ENCODE measurements at regions not wholly inside any gene's neighbourhood (a gene's known extent, or its start where the extent isn't known, plus 50 kb on each side); places are given as distances from the start of the nearest gene placed in this dataset.
A peak's percentile ranks its signal among the peaks of the same experiment; 100 is the strongest.
"Not testable (repeated sequence)": the region's sequence is repeated elsewhere in the genome, so short reads cannot be mapped to it uniquely, and the experiment has no call there.

DNA sequence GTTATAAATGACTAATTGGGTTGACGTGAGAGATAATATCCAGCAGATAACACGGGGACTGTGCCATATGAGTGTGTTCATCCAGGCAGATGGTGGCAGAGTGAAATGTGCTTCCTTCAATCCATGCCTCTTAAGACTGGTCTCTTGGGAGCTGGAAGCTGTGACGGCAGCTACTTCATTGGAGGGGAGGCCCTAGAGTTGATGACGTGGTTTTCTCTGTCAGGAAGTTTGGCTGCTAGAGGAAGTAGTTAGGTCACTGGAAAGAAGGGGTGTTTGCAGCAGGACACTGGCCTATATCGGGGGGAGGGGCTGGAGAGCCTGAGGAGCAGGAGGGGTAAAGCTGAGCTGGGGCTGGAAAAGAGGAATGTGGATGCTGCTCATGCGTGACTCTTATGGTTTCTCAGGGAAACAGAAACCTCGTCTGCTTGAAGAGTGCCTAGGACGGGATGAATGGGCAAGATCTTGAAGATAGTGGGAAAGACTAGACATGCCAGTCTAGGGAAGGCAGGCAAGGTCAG is 3051.6 kb downstream of the RPIA start:
- DNase-seq (ENCODE audit: low read depth); H3K4me3 ChIP-seq (ENCODE audit: low read depth, low read length): not testable (repeated sequence)

DNA sequence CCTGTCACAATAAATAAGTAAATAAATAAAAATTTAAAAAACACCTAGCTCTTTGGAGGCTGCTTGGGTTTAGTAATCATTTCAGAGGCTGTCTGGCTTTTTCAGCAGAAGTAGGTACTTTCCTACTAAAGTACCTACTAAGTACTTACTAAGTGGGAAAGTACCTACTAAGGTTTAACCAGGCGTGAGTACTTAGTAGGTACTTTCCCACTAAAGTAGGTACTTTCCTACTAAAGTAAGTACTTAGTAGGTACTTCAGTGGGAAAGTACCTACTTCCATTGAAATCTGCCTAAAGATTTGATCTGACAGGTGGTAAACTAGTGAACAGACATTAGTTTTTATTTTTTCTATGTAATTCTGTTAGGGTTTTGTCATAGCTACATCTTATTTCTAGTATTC is 3052.4 kb downstream of the RPIA start:
- DNase-seq (ENCODE audit: low read depth): not testable (repeated sequence)

DNA sequence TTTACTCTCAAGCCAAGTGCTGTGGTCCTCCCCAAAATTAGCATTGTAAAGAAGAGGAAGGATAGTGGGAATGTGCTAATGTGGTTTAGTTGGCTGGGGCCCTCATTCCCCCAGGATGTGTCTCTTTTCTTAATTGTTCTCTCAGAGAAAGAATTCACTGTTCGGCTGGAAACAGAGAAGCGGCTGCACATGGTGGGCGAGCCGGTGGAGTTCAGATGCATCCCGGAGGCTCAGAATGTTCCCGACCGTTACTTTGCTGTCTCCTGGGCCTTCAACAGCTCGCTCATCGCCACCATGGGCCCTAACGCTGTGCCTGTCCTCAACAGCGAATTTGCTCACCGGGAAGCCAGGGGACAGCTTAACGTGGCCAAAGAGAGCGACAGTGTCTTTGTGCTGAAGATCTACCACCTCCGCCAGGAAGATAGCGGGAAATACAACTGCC is 3053.2 kb downstream of the RPIA start:
- DNase-seq (ENCODE audit: low read depth); H3K4me3 ChIP-seq (ENCODE audit: low read depth, low read length): not testable (repeated sequence)

More for the DNA sequence above, 3052.4 kb downstream of the RPIA start:
- not testable (repeated sequence) for H3K4me3 ChIP-seq (ENCODE audit: low read depth, low read length)

DNA sequence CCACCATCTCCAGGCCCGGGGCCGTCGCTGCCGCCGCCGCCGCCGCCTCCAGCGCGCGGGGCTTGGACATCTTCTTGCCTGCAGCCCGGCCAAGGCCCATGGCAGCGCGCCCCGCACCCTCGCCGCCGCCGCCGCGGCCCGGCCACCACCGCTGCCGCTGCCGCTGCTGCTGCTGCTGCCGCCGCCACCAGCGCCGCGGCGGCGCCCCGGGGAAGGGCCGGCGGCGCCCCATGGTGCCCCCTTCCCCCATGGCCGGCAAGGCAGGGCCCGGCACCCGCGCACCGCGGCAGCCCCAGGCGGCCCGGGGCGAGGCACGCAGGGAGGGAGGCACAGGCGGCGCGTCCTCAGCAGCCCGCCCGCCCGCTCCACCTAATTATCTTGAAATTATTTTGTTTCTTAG is 3057.4 kb downstream of the RPIA start:
- no peak for DNase-seq (ENCODE audit: low read depth)

DNA sequence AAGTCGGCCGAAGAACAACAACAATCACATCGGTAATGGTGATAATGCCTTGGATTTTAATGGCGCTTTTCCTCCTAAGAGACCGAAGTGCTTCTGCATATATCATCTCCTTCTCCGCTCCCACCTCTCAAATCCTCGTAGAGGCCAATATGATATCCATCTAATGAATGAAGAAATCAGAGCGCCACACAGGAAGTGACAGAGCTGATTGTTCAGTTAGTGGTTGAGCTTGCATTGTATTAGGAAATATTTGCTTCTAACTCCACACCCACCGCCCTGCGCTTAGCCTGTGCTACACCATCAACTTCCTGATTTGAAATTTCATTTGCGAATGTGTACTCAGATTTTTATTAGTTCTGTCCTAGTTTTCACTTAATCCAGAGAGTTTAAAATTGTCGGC is 3058.2 kb downstream of the RPIA start:
- not testable (repeated sequence) for DNase-seq (ENCODE audit: low read depth); H3K4me3 ChIP-seq (ENCODE audit: low read depth, low read length)

More for the DNA sequence above, 3057.4 kb downstream of the RPIA start:
- H3K4me3 ChIP-seq (ENCODE audit: low read depth, low read length): no peak overlapping the region
- TF ChIP-seq, protein P1, sequence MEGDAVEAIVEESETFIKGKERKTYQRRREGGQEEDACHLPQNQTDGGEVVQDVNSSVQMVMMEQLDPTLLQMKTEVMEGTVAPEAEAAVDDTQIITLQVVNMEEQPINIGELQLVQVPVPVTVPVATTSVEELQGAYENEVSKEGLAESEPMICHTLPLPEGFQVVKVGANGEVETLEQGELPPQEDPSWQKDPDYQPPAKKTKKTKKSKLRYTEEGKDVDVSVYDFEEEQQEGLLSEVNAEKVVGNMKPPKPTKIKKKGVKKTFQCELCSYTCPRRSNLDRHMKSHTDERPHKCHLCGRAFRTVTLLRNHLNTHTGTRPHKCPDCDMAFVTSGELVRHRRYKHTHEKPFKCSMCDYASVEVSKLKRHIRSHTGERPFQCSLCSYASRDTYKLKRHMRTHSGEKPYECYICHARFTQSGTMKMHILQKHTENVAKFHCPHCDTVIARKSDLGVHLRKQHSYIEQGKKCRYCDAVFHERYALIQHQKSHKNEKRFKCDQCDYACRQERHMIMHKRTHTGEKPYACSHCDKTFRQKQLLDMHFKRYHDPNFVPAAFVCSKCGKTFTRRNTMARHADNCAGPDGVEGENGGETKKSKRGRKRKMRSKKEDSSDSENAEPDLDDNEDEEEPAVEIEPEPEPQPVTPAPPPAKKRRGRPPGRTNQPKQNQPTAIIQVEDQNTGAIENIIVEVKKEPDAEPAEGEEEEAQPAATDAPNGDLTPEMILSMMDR (IDR thresholded peaks at IDR 0.05; ENCODE audit: insufficient read depth, low read length): no peak

DNA sequence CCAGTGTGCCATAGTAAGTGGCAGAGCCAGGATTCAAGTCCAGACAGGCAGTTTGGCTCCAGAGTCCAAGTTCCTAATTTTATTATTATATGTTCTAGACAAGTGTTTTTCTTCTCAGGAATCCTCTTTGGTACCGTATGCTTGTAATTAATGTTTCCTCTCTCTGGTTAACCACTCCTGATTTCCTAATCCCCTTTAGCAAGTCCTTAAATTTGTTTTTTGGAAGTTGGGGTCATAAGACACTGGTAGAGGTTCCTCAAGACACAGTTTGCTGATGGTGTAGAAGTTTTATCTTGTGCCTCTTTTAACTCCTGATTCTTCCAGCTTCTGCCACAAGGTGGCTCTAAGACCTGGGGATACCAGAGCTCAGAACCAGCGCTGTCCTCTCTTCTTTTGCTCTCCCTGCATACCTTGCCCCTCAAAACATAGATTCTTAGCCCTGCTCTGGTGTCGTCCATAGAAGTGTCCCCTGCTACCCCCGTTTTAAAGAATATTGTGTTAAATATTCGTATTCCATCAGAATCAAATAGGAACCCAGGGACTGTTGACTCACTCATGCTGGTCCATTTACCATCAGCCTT is 3068.0 kb downstream of the RPIA start:
- not testable (repeated sequence) for H3K4me3 ChIP-seq (ENCODE audit: low read depth, low read length); DNase-seq (ENCODE audit: low read depth)

DNA sequence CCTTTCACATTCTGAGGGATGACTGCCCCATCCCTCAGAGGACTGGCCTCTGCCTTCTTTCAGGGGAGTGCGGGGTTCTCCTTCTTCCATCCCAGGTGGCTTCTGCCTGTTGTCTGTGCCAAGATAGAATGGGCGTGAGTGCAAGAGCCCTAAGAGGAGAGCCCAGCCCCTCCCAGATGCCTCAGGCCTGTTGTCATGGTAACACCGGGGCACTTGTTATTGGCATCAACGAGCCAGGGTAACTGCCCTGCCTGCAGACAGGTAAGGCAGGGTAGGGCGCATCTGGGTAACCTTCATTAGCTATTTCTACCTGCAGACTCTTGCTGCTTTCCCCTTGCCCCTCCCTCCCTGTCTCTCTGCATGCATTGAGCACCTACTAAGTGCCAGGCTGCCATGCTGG is 3069.2 kb downstream of the RPIA start:
- not testable (repeated sequence) for H3K4me3 ChIP-seq (ENCODE audit: low read depth, low read length); DNase-seq (ENCODE audit: low read depth)

DNA sequence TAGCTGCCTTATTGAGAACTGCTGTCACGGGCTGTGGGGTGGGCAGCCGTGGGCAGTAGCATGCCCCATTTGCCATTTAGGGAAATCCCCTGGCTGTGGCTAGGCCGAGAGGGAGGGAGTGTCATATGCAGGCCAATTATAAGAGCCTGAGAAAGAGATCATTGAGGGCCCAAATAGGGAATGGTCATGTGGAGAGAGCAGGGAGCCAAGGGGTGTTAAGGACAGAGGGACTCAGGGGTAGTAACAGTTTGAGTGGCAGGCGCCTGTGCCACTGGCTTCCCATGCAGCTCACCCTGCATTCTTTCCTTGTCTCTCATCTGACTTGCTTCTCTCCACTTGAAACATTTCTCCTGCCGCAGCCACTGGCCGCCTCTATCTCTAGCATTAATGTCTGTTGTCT is 3070.8 kb downstream of the RPIA start:
- DNase-seq (ENCODE audit: low read depth); H3K4me3 ChIP-seq (ENCODE audit: low read depth, low read length): not testable (repeated sequence)

DNA sequence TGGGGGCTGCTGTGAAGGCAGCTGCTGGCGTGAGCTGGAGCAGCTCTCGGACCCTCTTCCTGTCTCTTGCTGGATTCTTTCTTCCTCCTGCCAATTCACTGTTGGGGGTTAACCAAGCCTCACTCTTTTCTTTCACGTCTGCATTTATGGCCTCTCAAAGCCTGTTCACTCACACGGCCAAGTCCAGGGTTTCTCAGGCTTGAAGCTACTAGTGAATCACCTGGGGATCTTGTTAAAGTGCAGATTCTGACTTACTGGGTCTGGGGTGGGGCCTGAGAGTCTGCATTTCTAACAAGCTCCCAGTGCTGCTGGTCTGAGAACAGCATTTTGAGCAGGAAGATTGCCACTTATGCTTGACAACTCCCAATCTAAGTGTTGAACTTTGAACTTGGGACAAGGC is 3072.2 kb downstream of the RPIA start:
- DNase-seq (ENCODE audit: low read depth); H3K4me3 ChIP-seq (ENCODE audit: low read depth, low read length): not testable (repeated sequence)

DNA sequence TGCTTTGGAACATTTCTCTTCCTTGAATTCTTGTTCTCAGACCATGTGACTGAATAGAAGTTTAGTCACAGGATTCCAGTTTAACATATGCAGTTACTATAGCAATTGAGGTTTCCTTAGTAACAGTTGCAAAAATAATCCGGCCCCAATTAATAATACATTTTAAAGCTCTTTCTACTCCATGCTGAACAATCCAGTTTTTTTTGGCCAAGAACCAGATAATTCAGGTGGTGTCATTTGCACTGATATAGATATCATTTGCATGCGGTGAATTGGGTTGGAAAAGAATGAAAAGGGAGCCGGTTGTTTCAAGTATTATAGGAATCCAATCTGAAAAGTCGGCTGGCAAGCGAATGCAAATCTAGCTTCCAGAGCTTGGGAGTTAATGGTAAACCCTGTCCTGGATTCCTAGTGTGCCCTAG is 3073.1 kb downstream of the RPIA start:
- not testable (repeated sequence) for H3K4me3 ChIP-seq (ENCODE audit: low read depth, low read length)
- DNase-seq (ENCODE audit: low read depth): peak; percentile 57

DNA sequence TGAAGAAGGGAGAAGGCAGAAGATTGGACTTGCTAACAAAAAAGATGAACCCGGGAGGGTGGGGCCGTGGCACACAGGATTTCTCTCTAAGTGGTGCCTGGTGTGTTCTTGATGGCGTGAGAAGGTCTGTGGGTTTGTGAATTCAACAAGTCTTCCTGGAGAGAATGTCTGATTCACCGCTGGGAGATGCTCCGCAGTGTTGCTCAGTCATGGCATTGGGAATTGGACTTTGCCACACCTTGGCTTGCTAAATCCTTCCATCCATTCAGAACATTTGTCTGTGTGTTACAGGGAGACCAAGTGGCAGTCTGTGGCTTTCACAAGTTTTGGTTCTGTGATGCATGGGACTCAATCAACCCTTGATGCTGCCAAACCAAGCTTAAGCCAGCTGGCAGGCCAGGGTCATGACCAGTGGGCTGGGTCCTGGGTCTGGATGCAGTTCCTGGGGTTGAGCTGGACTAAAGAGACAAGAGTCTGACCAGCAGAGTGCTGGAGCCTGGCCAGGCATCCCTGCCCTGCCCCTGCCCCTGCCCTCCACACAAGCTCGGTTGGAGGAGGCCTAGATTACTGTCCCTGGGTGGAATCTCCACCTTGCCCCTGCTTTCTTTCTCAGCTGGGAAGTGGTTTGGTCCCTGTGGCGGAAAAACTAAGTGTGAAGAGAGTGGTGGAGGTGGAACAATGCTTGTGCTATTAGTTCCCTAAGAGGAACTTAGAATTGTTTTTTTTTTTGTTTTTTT is 3073.7 kb downstream of the RPIA start:
- H3K4me3 ChIP-seq (ENCODE audit: low read depth, low read length); DNase-seq (ENCODE audit: low read depth): not testable (repeated sequence)

DNA sequence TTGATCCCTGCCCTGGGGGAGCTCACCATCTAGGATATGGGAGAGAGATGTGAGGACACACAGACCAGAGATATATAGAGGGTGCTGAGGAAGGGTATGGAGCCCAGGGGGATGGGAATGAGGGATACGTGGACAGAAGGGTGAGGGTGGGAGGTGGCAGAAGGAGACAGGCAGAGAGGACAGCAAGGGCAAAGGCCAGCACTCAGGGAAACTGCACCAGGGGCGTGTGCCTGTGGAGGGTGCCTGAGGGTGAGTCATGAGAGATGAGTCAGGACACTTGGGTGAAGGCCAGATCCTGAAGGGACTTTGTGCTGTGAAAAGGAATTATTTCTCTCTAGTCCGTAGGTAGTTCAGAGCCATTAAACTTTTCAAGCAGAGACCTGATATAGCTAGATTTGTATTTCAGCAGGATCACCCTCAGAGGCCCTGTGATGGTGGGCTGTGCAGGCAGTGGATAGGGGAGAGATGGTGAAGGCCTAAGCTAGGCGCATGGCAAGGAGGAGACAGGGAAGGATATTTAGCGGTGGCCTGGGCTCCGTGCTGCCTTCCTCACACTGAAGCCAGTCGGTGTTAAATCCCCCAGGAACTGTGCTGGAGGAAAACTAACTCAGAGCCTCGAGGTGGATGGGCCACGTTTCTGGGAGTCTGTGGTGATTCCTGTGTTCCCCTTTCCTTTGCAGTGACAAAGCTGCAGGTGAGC is 3075.0 kb downstream of the RPIA start:
- peak; percentile 73 for DNase-seq (ENCODE audit: low read depth)
- H3K4me3 ChIP-seq (ENCODE audit: low read depth, low read length): not testable (repeated sequence)

DNA sequence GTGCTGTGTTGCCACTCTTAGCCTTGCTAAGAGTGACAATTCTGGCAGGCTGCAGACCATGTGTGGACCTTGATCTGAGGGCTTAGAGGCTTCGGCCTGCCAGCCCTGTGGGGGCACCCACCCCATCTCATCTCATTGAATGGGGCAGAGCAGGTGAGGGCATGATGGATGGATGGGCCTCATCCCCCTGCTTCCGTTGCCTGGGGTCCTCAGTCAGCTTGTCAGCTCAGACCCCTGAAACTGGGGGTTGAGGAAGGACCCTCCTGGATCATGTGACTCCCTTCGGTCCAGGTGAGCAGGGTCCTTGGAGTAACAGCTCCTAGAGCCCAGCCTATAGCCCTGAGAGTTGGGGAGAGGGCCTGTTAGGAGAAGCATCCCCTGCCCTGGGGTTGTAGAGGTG is 3076.8 kb downstream of the RPIA start:
- H3K4me3 ChIP-seq (ENCODE audit: low read depth, low read length); DNase-seq (ENCODE audit: low read depth): not testable (repeated sequence)

DNA sequence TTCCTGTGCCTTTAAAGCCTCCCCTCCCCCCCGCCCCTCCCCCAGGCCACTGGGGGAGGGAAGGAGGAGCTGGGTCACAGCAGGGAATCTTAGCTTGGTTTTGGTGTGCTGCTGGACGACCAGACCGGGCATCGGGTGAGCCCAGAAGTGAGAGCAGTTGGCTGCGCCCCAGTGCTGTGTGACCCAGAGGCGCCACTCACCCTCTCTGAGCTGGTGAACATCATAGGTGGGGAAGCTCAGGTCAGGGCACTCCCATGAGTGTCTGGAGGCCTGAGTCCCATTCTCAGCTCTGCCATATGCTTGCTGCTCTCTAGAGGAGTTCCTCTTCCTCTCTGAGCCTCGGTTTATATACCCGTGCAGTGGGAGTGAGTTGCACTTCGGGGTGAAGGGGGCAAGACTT is 3077.5 kb downstream of the RPIA start:
- H3K4me3 ChIP-seq (ENCODE audit: low read depth, low read length); DNase-seq (ENCODE audit: low read depth): not testable (repeated sequence)

DNA sequence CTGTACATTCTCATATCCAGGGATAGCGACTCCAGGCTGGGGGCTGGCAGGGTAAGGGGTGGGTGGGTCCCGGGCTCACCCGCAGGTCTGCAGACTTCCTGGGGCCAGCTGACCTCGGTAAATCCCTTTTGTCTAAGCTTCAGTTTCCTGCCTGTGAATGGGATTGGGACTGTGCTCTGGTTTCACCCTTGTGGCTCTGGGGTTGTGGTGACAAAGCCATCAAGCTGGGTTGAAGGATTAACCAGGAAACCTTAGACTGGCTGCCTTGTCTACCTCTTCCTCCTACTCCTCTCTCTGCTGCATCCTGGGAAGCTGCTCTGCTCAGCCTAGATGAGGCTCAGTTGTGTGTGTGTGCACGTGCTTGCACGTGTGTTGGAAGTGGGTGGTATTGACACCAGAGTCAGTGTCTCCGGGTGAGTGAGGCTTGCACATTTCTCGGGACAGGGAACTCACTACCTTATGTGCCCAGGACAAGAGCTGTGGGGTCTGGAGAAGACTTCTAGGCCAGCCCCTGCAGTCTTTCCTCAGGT is 3078.6 kb downstream of the RPIA start:
- H3K4me3 ChIP-seq (ENCODE audit: low read depth, low read length); DNase-seq (ENCODE audit: low read depth): not testable (repeated sequence)

DNA sequence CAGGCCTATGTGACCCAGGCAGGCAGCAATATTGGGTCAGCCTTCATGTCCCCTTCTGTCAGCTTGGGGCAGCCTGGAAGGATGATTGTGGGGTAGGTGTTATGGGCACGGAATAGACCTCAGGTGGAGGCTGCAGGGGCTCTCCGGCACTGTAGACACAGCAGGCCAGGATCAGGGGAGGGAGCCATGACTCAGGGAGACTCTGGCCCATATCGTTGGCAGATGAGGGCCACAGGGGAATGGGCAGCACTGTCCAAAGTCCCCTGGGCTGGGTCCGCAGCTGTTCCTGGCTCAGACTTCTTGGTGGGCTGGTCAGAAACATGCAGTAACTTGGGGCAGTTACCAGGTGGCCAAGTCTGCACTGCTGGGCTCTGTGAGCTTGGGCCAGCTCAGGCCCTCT is 3080.1 kb downstream of the RPIA start:
- not testable (repeated sequence) for H3K4me3 ChIP-seq (ENCODE audit: low read depth, low read length); DNase-seq (ENCODE audit: low read depth)

DNA sequence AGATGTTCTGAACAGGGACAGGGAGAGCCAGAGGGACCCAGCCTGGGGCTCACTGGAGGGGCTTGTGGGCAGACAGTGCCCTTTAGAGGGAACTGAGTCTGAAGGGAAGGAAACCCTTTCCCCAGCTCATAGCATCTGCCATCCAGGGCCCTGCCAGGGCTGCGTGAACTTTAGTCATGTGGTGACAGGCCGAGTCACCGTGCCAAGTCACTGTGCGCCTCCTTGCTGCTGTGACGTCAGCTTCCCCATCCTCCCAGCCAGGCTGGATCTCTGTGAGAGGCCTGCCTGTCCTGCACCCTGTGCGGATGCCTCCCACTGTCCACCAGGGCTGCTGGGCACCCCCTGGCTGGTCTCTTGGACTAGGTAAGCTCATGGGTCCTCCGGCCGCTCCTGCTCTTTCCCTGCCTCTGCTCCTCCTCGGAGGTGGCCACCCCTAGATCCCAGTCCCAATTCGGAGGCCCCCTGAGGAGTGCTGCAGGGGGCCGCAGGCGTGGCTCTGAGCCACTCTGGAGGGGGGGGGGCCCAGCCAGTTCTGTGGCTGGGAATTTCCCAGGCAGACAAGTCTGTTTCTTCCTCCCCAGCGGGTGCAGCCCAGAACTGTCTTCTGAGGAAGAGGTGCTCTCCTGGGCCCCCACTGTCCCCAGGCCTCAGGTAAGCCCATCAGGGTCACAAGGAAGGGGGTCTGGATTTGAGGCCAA is 3080.9 kb downstream of the RPIA start:
- not testable (repeated sequence) for H3K4me3 ChIP-seq (ENCODE audit: low read depth, low read length); DNase-seq (ENCODE audit: low read depth)

Measured in fibroblast of the aortic adventitia (primary cell).